IMR-90 (cell line): ENCODE measurements at regions not wholly inside any gene's neighbourhood (a gene's known extent, or its start where the extent isn't known, plus 50 kb on each side); places are given as distances from the start of the nearest gene placed in this dataset.

ENCODE experiments used
- ATAC-seq: fragments of 200-7000 bp; cut with Tn5 transposase; 2 replicates; pipeline ENCODE4 v1.9.1; 2020; ENCODE audit warnings: low read depth, mild to moderate bottlenecking, moderate library complexity
- BruUV-seq: library from RNA; stranded (reverse); fragments of 400-500 nt; replicated peaks from 2 replicates; lab custom pipeline; 2021; lab: Mats Ljungman, UMichigan
- CTCF ChIA-PET: fragments of 300-600 bp; formaldehyde crosslinking; extraction: SDS; loops from one replicate; lab custom pipeline; 2021; ENCODE audit warnings: antibody characterized with exemption; lab: Yijun Ruan, JAX
- POLR2A ChIA-PET: fragments of 300-600 bp; sonication (Branson Sonifier 250); formaldehyde crosslinking; loops from one replicate; lab custom pipeline; 2022; ENCODE audit warnings: antibody characterized with exemption; ENCODE audit not compliant: unreplicated experiment; lab: Charles Lee
- DNase-seq: peaks from one replicate; pipeline ENCODE4 v3.0.0; 2013
- H2AFZ ChIP-seq: replicated peaks from 2 replicates; pipeline ENCODE3; 2013; ENCODE audit warnings: low read length, mild to moderate bottlenecking; ENCODE audit not compliant: poor library complexity
- H2AK5ac ChIP-seq: 2 replicates; pipeline ENCODE4 v1.6.1; 2013; ENCODE audit warnings: low read depth, low read length, inconsistent platforms
- H2AK9ac ChIP-seq: replicated peaks from 2 replicates; pipeline ENCODE3; 2013; ENCODE audit warnings: mild to moderate bottlenecking, low read depth, low read length, moderate library complexity; ENCODE audit not compliant: poor library complexity
- H2BK120ac ChIP-seq: 2 replicates; pipeline ENCODE4 v1.6.1; 2013; ENCODE audit warnings: low read depth, low read length, inconsistent platforms
- H2BK15ac ChIP-seq: 3 replicates; pipeline ENCODE4 v1.6.1; 2013; ENCODE audit warnings: low read depth, low read length, inconsistent platforms
- H2BK20ac ChIP-seq: 2 replicates; pipeline ENCODE4 v1.6.1; 2013; ENCODE audit warnings: low read depth, mild to moderate bottlenecking, inconsistent platforms, low read length, moderate library complexity
- H2BK5ac ChIP-seq: 2 replicates; pipeline ENCODE4 v1.6.1; 2013; ENCODE audit warnings: mild to moderate bottlenecking, low read depth, low read length, inconsistent platforms; ENCODE audit not compliant: poor library complexity, severe bottlenecking
- H3K14ac ChIP-seq: replicated peaks from 2 replicates; pipeline ENCODE4 v1.6.1; 2013; ENCODE audit warnings: low read depth, low read length, inconsistent platforms
- H3K18ac ChIP-seq: 2 replicates; pipeline ENCODE4 v1.6.1; 2013; ENCODE audit warnings: low read depth, low read length, control low read depth
- H3K23ac ChIP-seq: 2 replicates; pipeline ENCODE4 v1.6.1; 2013; ENCODE audit warnings: low read depth, low read length, inconsistent platforms
- H3K27ac ChIP-seq: 2 replicates; pipeline ENCODE4 v1.5.1; 2013; ENCODE audit warnings: mild to moderate bottlenecking, control low read depth, low read length; ENCODE audit not compliant: insufficient read depth
- H3K27me3 ChIP-seq: 2 replicates; pipeline ENCODE4 v1.6.1; 2013; ENCODE audit warnings: low read length; ENCODE audit not compliant: control insufficient read depth, insufficient read depth
- H3K36me3 ChIP-seq: 2 replicates; pipeline ENCODE4 v1.6.1; 2013; ENCODE audit warnings: low read length, mixed read lengths; ENCODE audit not compliant: control insufficient read depth, insufficient read depth
- H3K4ac ChIP-seq: 2 replicates; pipeline ENCODE4 v1.6.1; 2013; ENCODE audit warnings: low read depth, low read length, inconsistent platforms
- H3K4me1 ChIP-seq: 2 replicates; pipeline ENCODE4 v1.6.1; 2013; ENCODE audit warnings: low read length, mixed read lengths; ENCODE audit not compliant: control insufficient read depth, insufficient read depth
- H3K4me2 ChIP-seq: 2 replicates; pipeline ENCODE4 v1.6.1; 2013; ENCODE audit warnings: low read depth, mild to moderate bottlenecking, control low read depth, low read length, moderate library complexity
- H3K4me3 ChIP-seq: 2 replicates; pipeline ENCODE4 v1.5.1; 2013; ENCODE audit warnings: low read depth, mild to moderate bottlenecking, control low read depth, low read length, moderate library complexity; ENCODE audit not compliant: insufficient read depth
- H3K56ac ChIP-seq: 2 replicates; pipeline ENCODE4 v1.6.1; 2013; ENCODE audit warnings: low read length, inconsistent platforms; ENCODE audit not compliant: insufficient read depth; ENCODE audit errors: extremely low read depth
- H3K79me1 ChIP-seq, 2 experiments: 2 replicates each; pipeline ENCODE4 v1.6.1; 2013; ENCODE audit warnings: low read length in 2 of 2, inconsistent platforms in 1 of 2, low read depth in 1 of 2
- H3K9ac ChIP-seq: 2 replicates; pipeline ENCODE4 v1.6.1; 2013; ENCODE audit warnings: low read depth, low read length, control low read depth
- H3K9me1 ChIP-seq: 2 replicates; pipeline ENCODE4 v1.6.1; 2013; ENCODE audit warnings: low read length, inconsistent platforms; ENCODE audit not compliant: insufficient read depth
- H3K9me3 ChIP-seq: 2 replicates; pipeline ENCODE4 v1.6.1; 2013; ENCODE audit warnings: low read length; ENCODE audit not compliant: control insufficient read depth, insufficient read depth
- H4K20me1 ChIP-seq: 2 replicates; pipeline ENCODE4 v1.6.1; 2013; ENCODE audit warnings: low read length, inconsistent platforms; ENCODE audit not compliant: insufficient read depth
- H4K5ac ChIP-seq: 2 replicates; pipeline ENCODE4 v1.6.1; 2013; ENCODE audit warnings: mild to moderate bottlenecking, low read depth, low read length, control low read depth
- H4K8ac ChIP-seq, 2 experiments: 2 replicates each; pipeline ENCODE4 v1.6.1; 2013; ENCODE audit warnings: low read depth in 2 of 2, low read length in 2 of 2, control low read depth in 1 of 2, inconsistent platforms in 1 of 2
- H4K91ac ChIP-seq: 2 replicates; pipeline ENCODE4 v1.6.1; 2013; ENCODE audit warnings: low read depth, low read length, inconsistent platforms; ENCODE audit not compliant: insufficient read depth
- BHLHE40 ChIP-seq: fragments of 150-350 bp; IDR thresholded peaks from 2 replicates; pipeline ENCODE4 v1.6.1; 2016; ENCODE audit warnings: mild to moderate bottlenecking, low read depth, low read length
- CEBPB ChIP-seq: IDR thresholded peaks from 2 replicates; pipeline ENCODE4 v1.6.1; 2012; ENCODE audit warnings: low read depth, low read length, improper control_type of control experiment
- FOS ChIP-seq: fragments of 150-350 bp; IDR thresholded peaks from 2 replicates; pipeline ENCODE4 v1.6.1; 2016; ENCODE audit warnings: low read depth, low read length
- MAFK ChIP-seq: IDR thresholded peaks from 2 replicates; pipeline ENCODE4 v1.6.1; 2012; ENCODE audit warnings: low read depth, low read length, improper control_type of control experiment
- MAZ ChIP-seq: IDR thresholded peaks from 2 replicates; pipeline ENCODE4 v1.6.1; 2012; ENCODE audit warnings: low read depth, mild to moderate bottlenecking, low read length, improper control_type of control experiment, moderate library complexity, borderline replicate concordance
- MXI1 ChIP-seq: IDR thresholded peaks from 2 replicates; pipeline ENCODE4 v1.6.1; 2012; ENCODE audit warnings: low read depth, mild to moderate bottlenecking, low read length, moderate library complexity, borderline replicate concordance
- NFE2L2 ChIP-seq: fragments of 150-350 bp; IDR thresholded peaks from 2 replicates; pipeline ENCODE4 v1.6.1; 2016; ENCODE audit warnings: low read depth, mild to moderate bottlenecking, low read length
- POLR2A ChIP-seq: IDR thresholded peaks from 2 replicates; pipeline ENCODE4 v1.6.1; 2012; ENCODE audit warnings: mild to moderate bottlenecking, low read depth, low read length
- RAD21 ChIP-seq: IDR thresholded peaks from 2 replicates; pipeline ENCODE4 v1.6.1; 2012; ENCODE audit warnings: low read length, improper control_type of control experiment
- RCOR1 ChIP-seq: IDR thresholded peaks from 2 replicates; pipeline ENCODE4 v1.6.1; 2012; ENCODE audit warnings: mild to moderate bottlenecking, low read length, improper control_type of control experiment; ENCODE audit not compliant: insufficient replicate concordance
- RFX5 ChIP-seq: IDR thresholded peaks from 2 replicates; pipeline ENCODE4 v1.8.0; 2012; ENCODE audit warnings: low read depth, mild to moderate bottlenecking, low read length, moderate library complexity
- SMC3 ChIP-seq: fragments of 150-350 bp; IDR thresholded peaks from 2 replicates; pipeline ENCODE4 v1.6.1; 2016; ENCODE audit warnings: low read depth, mild to moderate bottlenecking, antibody characterized with exemption, low read length, moderate library complexity
- WGBS, 2 experiments: methylation state at CpG; one replicate each; pipeline versions ENCODE4 v1.1.5 to v1.1.7; 2013; ENCODE audit warnings: missing lambda C conversion rate in 2 of 2; ENCODE audit not compliant: insufficient read length in 1 of 2; ENCODE audit errors: extremely low coverage in 2 of 2; 5-methylcytosine and 5-hydroxymethylcytosine counted together
- dilution Hi-C: fragments of 300-500 bp; cut with HindIII; formaldehyde crosslinking; loops from one replicate; pipeline ENCODE4 v1.14.3; 2018; ENCODE audit warnings: low sequenced_read_pairs; ENCODE audit not compliant: unreplicated experiment
- in situ Hi-C: fragments of 300-500 bp; cut with MboI; formaldehyde crosslinking; loops from 3 replicates; pipeline ENCODE4 v1.14.3; 2019; ENCODE audit warnings: low sequenced_read_pairs, inconsistent platforms, mixed read lengths
- intact Hi-C: fragments of 100-400 bp; cut with micrococcal nuclease; formaldehyde crosslinking; loops from 2 replicates; pipeline ENCODE4 v1.10.0; 2022
- TF ChIP-seq, protein P1 (sequence below): conservative IDR thresholded peaks from 2 replicates; pipeline ENCODE4 v1.5.1; 2012; ENCODE audit warnings: mild to moderate bottlenecking, low read depth, low read length, improper control_type of control experiment
- TF ChIP-seq, protein P2 (sequence below): fragments of 150-350 bp; IDR thresholded peaks from 2 replicates; pipeline ENCODE4 v1.6.1; 2016; ENCODE audit warnings: low read depth, mild to moderate bottlenecking, low read length, moderate library complexity, borderline replicate concordance

DNA sequence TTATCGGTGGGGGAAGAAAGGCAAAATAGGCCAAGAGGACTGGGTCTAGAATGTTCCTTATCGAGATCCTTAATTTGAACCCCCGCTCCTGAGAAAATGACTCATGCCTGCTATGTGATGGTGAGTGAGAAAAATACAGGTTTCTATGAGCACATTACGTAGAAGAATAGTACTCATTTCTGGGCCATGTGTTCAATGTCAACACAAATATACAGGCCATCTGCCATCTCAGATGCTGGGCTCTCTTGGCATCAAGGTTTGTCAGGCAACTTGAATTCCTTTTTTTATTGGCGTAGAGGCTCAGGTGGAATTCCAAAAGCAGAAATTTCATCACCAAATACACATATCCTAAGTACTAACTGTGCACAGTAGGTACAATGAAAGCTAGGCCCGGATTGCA lies 81.4 kb upstream of the TRIM2 start:
- in situ Hi-C loops, result loop anchor here (10.0 kb wide), 1 partner anchor 278 kb away; no protein-coding TSS in a partner anchor
- no peak overlapping the region for H3K14ac ChIP-seq
- no TSS peak for BruUV-seq

More for the DNA sequence above, 81.4 kb upstream of the TRIM2 start:
- Histone ChIP-seq H2AFZ (no peak overlapping the region), H3K9me1 (no peaks in the 10 kb centered on the region), H2AK5ac (no peak overlapping the region), H2BK20ac (no peak overlapping the region), H3K9me3 (no peaks in the 10 kb centered on the region), H4K5ac (no peak overlapping the region), H4K91ac (no peak overlapping the region), H3K36me3 (no peaks in the 10 kb centered on the region), H4K20me1 (no peaks in the 10 kb centered on the region), H3K79me1 (no peaks in the 10 kb centered on the region), H2AK9ac (no peak overlapping the region), H2BK120ac (no peak overlapping the region), H2BK5ac (no peak overlapping the region), H3K27me3 (peaks cover 1% of the 10 kb centered on the region; the same call in 1 of the 2 replicates), H2BK15ac (no peak overlapping the region), H3K9ac (no peak overlapping the region), H3K4me1 (no peaks in the 10 kb centered on the region), H4K8ac (no peak overlapping the region), H3K23ac (no peak overlapping the region), H3K4me3 (no peak overlapping the region), H3K18ac (no peak overlapping the region), H3K56ac (no peak overlapping the region), H3K4ac (no peak overlapping the region), H3K27ac (no peak overlapping the region), H3K4me2 (no peak overlapping the region)
- dilution Hi-C loops (no loop called here), intact Hi-C loops (no loop called here)
- CTCF ChIA-PET, result no interaction called here
- ATAC-seq (no peak), DNase-seq (no peak)
- no peak for TF ChIP-seq MAZ
- TF ChIP-seq SMC3, result no peak
- no peak for TF ChIP-seq BHLHE40
- TF ChIP-seq, protein P1, sequence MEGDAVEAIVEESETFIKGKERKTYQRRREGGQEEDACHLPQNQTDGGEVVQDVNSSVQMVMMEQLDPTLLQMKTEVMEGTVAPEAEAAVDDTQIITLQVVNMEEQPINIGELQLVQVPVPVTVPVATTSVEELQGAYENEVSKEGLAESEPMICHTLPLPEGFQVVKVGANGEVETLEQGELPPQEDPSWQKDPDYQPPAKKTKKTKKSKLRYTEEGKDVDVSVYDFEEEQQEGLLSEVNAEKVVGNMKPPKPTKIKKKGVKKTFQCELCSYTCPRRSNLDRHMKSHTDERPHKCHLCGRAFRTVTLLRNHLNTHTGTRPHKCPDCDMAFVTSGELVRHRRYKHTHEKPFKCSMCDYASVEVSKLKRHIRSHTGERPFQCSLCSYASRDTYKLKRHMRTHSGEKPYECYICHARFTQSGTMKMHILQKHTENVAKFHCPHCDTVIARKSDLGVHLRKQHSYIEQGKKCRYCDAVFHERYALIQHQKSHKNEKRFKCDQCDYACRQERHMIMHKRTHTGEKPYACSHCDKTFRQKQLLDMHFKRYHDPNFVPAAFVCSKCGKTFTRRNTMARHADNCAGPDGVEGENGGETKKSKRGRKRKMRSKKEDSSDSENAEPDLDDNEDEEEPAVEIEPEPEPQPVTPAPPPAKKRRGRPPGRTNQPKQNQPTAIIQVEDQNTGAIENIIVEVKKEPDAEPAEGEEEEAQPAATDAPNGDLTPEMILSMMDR, result no peak
- TF ChIP-seq RFX5, result no peak
- TF ChIP-seq MAFK, result no peak
- TF ChIP-seq POLR2A, result no peak
- TF ChIP-seq, protein P2, sequence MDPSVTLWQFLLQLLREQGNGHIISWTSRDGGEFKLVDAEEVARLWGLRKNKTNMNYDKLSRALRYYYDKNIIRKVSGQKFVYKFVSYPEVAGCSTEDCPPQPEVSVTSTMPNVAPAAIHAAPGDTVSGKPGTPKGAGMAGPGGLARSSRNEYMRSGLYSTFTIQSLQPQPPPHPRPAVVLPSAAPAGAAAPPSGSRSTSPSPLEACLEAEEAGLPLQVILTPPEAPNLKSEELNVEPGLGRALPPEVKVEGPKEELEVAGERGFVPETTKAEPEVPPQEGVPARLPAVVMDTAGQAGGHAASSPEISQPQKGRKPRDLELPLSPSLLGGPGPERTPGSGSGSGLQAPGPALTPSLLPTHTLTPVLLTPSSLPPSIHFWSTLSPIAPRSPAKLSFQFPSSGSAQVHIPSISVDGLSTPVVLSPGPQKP, result no peak
- no peak for TF ChIP-seq RCOR1
- no peak for TF ChIP-seq FOS
- no peak for TF ChIP-seq CEBPB
- no peak for TF ChIP-seq MXI1
- TF ChIP-seq NFE2L2, result no peak
- no peak for TF ChIP-seq RAD21
- no CpG with 5 or more reads among the region's 6 CpGs for WGBS, 2 experiments
- POLR2A ChIA-PET, result no interaction called here
